ENCODE measurements at regions not wholly inside any gene's neighbourhood (a gene's known extent, or its start where the extent isn't known, plus 50 kb on each side); places are given as distances from the start of the nearest gene placed in this dataset.

DNA sequence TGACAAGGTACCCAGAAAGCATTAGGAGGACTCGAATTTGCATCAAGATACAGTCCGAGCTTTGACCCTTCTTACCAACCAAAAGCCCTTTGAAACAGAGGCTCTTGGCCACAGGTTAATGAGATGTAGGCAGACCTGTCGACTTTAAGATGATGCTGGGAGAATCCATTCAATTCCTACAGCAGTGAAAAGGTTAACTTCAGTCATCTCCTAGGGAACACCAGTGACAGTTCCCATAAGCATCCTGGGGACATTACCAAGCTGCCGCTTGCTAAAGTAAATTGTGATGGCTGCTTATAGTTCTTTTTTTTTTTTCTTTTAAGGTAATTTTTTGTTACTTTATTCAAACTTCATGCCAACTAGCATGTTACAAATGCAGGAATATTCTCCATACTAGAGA, 379.3 kb downstream of the SOX11 start:
- TF ChIP-seq POLR2A (IDR thresholded peaks at IDR 0.05) = no peak
- TF ChIP-seq, protein P1, sequence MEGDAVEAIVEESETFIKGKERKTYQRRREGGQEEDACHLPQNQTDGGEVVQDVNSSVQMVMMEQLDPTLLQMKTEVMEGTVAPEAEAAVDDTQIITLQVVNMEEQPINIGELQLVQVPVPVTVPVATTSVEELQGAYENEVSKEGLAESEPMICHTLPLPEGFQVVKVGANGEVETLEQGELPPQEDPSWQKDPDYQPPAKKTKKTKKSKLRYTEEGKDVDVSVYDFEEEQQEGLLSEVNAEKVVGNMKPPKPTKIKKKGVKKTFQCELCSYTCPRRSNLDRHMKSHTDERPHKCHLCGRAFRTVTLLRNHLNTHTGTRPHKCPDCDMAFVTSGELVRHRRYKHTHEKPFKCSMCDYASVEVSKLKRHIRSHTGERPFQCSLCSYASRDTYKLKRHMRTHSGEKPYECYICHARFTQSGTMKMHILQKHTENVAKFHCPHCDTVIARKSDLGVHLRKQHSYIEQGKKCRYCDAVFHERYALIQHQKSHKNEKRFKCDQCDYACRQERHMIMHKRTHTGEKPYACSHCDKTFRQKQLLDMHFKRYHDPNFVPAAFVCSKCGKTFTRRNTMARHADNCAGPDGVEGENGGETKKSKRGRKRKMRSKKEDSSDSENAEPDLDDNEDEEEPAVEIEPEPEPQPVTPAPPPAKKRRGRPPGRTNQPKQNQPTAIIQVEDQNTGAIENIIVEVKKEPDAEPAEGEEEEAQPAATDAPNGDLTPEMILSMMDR (IDR thresholded peaks at IDR 0.05) = no peak
- Histone ChIP-seq H3K4me3 (no peak overlapping the region), H3K27me3 (no peaks in the 10 kb centered on the region), H3K4me1 (peaks cover 0 to 7% (median 0%) of the 10 kb centered on the region in 4 donors), H3K27ac (no peak overlapping the region), H3K36me3 (no peaks in the 10 kb centered on the region), H3K9me3 (no peaks in the 10 kb centered on the region)
- DNase-seq = no peak

GRCh38 chr2:6072276-6072675, 380.1 kb downstream of the SOX11 start:
- H3K27me3 ChIP-seq = no peaks in the 10 kb centered on the region
- peaks cover 0 to 7% (median 0%) of the 10 kb centered on the region in 4 donors for H3K4me1 ChIP-seq
- no peaks in the 10 kb centered on the region for H3K9me3 ChIP-seq
- DNase-seq = no peak
- no peak overlapping the region for H3K27ac ChIP-seq
- H3K36me3 ChIP-seq = no peaks in the 10 kb centered on the region
- H3K4me3 ChIP-seq = no peak overlapping the region
- TF ChIP-seq, protein P1 (IDR thresholded peaks at IDR 0.05) = no peak

- H3K27me3 ChIP-seq = no peaks in the 10 kb centered on the region
- H3K9me3 ChIP-seq = no peaks in the 10 kb centered on the region
- DNase-seq = no peak
- no peak overlapping the region for H3K4me3 ChIP-seq
- TF ChIP-seq, protein P1 (IDR thresholded peaks at IDR 0.05) = no peak
- TF ChIP-seq POLR2A (IDR thresholded peaks at IDR 0.05) = no peak
- no peaks in the 10 kb centered on the region for H3K36me3 ChIP-seq
- peaks cover 0 to 7% (median 0%) of the 10 kb centered on the region in 4 donors for H3K4me1 ChIP-seq
- no peak overlapping the region for H3K27ac ChIP-seq
These were observed 380.6 kb downstream of the SOX11 start for GRCh38 chr2:6072768-6073167.

DNA sequence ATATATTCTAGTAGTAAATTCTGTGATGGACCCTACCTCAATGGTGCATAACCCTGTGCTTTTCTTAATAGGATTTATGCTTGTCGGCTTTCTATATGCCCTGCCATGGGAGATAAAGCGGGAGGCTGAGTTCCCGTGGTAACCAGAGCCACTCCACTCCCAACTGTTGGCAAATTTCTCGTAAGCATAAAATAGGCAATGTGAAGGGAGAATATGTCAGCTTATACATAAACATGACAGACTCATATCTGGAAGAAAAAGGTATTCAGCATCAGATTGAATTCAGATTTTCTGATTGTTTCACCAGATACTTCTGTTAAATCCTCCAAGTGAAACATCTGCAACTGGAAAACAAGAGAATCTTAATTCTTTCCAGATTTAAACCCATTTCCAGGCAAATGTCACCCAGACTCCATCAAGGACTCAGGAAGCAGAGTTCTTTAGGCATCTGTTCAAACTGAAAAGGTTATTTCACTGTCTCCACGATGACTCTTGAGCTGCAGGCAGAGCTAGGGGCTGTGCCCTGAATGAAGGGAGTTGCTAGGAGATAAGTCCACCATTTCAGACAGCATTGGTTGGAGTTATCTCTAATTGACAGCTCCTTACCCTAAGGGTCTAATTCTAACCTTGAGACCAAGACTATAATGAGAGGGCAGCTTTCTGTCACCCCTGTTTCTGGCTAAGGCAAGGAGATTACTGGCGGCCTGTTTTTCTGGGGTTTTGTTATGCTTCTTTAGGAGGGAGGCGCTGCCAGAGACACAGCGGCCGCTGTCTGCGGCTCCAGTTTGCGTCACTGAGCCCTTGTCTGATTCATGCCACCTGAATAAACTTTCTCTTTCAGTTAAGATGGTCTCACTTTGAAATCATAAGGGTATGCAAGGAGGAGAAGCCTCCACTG, 381.3 kb downstream of the SOX11 start:
- Histone ChIP-seq H3K36me3 (no peaks in the 10 kb centered on the region), H3K4me3 (no peak overlapping the region), H3K9me3 (no peaks in the 10 kb centered on the region), H3K27ac (no peak overlapping the region), H3K4me1 (peaks cover 0 to 2% (median 0%) of the 10 kb centered on the region in 4 donors), H3K27me3 (no peaks in the 10 kb centered on the region)
- TF ChIP-seq POLR2A (IDR thresholded peaks at IDR 0.05) = no peak
- DNase-seq = no peak

DNA sequence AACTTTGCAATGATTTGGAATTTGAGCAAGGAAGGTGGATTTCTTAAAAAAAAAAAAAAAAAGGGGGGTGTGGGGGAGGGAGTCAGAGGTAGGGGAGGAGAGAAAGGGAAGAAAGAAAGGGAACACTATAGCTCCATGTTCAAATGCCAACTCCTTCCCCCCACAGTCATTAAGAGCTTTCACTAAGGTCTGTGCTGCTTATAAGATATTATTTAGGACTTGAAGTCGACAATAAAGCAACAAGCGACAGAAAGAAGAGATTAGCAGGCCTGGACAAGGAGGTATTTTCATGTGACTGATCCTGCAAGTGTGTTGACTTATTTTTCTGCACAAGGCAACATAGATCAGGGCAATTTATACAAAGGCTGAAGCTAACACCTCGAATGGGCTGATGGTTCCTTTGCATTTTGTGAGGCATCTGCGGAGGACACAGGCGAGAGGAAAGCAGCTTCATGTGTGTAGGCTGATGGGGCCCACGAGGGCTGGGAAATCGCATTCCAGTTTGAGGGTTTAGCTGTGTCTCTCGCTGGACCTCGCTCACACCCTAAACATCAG, 382.0 kb downstream of the SOX11 start:
- Histone ChIP-seq H3K4me3 (no peak overlapping the region), H3K36me3 (no peaks in the 10 kb centered on the region), H3K9me3 (no peaks in the 10 kb centered on the region), H3K4me1 (no peaks in the 10 kb centered on the region), H3K27me3 (no peaks in the 10 kb centered on the region), H3K27ac (no peak overlapping the region)
- DNase-seq = no peak
- TF ChIP-seq, protein P1 (IDR thresholded peaks at IDR 0.05) = no peak
- TF ChIP-seq POLR2A (IDR thresholded peaks at IDR 0.05) = no peak

- TF ChIP-seq, protein P1 (IDR thresholded peaks at IDR 0.05) = no peak
- no peak for TF ChIP-seq POLR2A (IDR thresholded peaks at IDR 0.05)
- Histone ChIP-seq H3K9me3 (no peaks in the 10 kb centered on the region), H3K27ac (no peak overlapping the region), H3K4me3 (no peak overlapping the region), H3K36me3 (no peaks in the 10 kb centered on the region), H3K4me1 (no peaks in the 10 kb centered on the region), H3K27me3 (no peaks in the 10 kb centered on the region)
- DNase-seq = no peak
These were observed 385.4 kb downstream of the SOX11 start for GRCh38 chr2:6077585-6077984.

Measured in Peyer's patch (tissue), 4 donors.